Caco-2 (cell line): ENCODE measurements at regions not wholly inside any gene's neighbourhood (a gene's known extent, or its start where the extent isn't known, plus 50 kb on each side); places are given as distances from the start of the nearest gene placed in this dataset.

Experiments
- BruUV-seq: library from RNA; stranded (reverse); fragments of 400-500 nt; replicated peaks from 2 replicates; lab custom pipeline; 2021; lab: Mats Ljungman, UMichigan
- CTCF ChIA-PET: fragments of 300-600 bp; sonication (Branson Sonifier 250); formaldehyde crosslinking; loops from one replicate; lab custom pipeline; 2022; ENCODE audit warnings: antibody characterized with exemption; lab: Charles Lee
- POLR2A ChIA-PET: fragments of 300-600 bp; sonication (Branson Sonifier 250); formaldehyde crosslinking; loops from one replicate; lab custom pipeline; 2022; ENCODE audit warnings: antibody characterized with exemption; lab: Charles Lee
- DNase-seq, 2 experiments: peaks; one replicate each; pipeline versions ENCODE4 v3.0.0 to v3.0.0-alpha.2; 2020 to 2022
- H3K27me3 ChIP-seq: replicated peaks from 2 replicates; pipeline ENCODE4 v1.6.0; 2011; ENCODE audit warnings: low read length; ENCODE audit not compliant: control insufficient read depth, insufficient read depth
- H3K36me3 ChIP-seq: 2 replicates; pipeline ENCODE4 v1.5.1; 2011; ENCODE audit warnings: low read length; ENCODE audit not compliant: control insufficient read depth, insufficient read depth
- H3K4me1 ChIP-seq: fragments of 250-450 bp; sonication (Bioruptor Pico); 2 replicates; pipeline ENCODE4 v1.5.1; 2020; ENCODE audit warnings: mild to moderate bottlenecking
- H3K4me3 ChIP-seq: 2 replicates; pipeline ENCODE4 v1.5.1; 2011; ENCODE audit warnings: low read depth, mild to moderate bottlenecking, control low read depth, low read length
- H3K9me3 ChIP-seq: fragments of 250-450 bp; sonication (Bioruptor Pico); 2 replicates; pipeline ENCODE4 v1.5.1; 2020; ENCODE audit warnings: mild to moderate bottlenecking, moderate library complexity
- H3K27ac Mint-ChIP-seq: one replicate; pipeline ENCODE4 v1.8.0; 2022; ENCODE audit warnings: mixed read lengths; ENCODE audit not compliant: unreplicated experiment
- H3K27me3 Mint-ChIP-seq: one replicate; pipeline ENCODE4 v1.8.0; 2022; ENCODE audit warnings: mixed read lengths; ENCODE audit not compliant: insufficient read depth, unreplicated experiment
- H3K36me3 Mint-ChIP-seq: one replicate; pipeline ENCODE4 v1.8.0; 2022; ENCODE audit warnings: mild to moderate bottlenecking, mixed read lengths; ENCODE audit not compliant: insufficient read depth, unreplicated experiment
- H3K4me1 Mint-ChIP-seq: one replicate; pipeline ENCODE4 v1.8.0; 2022; ENCODE audit warnings: low read depth, mixed read lengths; ENCODE audit not compliant: unreplicated experiment
- H3K4me3 Mint-ChIP-seq: one replicate; pipeline ENCODE4 v1.8.0; 2022; ENCODE audit warnings: mild to moderate bottlenecking, moderate library complexity, mixed read lengths; ENCODE audit not compliant: unreplicated experiment
- H3K9me3 Mint-ChIP-seq: one replicate; pipeline ENCODE4 v1.8.0; 2022; ENCODE audit warnings: mixed read lengths; ENCODE audit not compliant: unreplicated experiment
- intact Hi-C: fragments of 100-400 bp; cut with micrococcal nuclease; formaldehyde crosslinking; loops from one replicate; pipeline ENCODE4 v1.10.0; 2022; ENCODE audit not compliant: unreplicated experiment
- TF ChIP-seq, protein P1 (sequence below), 2 experiments: fragments of 200-600 bp in 1 of 2; IDR thresholded peaks; 1 replicate in 1 of 2; 2 replicates in 1 of 2; pipeline versions ENCODE4 v1.5.1 to v1.8.0; 2011 to 2022; ENCODE audit warnings: antibody characterized with exemption in 1 of 2, control low read depth in 1 of 2, inconsistent platforms in 1 of 2, low read depth in 1 of 2, low read length in 1 of 2, mild to moderate bottlenecking in 1 of 2, moderate library complexity in 1 of 2; ENCODE audit not compliant: insufficient read depth in 1 of 2, severe bottlenecking in 1 of 2, unreplicated experiment in 1 of 2

DNA sequence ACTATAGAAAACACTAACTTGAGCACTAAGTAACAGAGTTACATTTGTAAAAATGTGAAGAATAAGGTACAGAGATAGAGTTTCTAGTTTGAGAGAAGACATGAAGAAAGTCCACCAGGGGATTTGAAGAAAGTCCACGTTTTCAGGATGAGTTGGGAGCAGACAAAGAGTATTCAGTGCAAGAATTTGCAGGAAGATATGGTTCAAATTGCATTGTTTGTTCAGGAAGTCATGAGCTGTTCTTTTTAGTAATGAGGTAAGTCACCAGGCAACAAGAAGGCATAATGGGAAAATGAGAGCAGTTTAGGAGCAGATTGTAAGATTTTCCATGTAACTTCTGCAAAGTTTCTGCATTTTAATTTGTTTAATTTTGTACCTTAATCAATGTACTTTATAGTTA is 618.0 kb downstream of the DACH1 start:
- POLR2A ChIA-PET: no interaction called here
- H3K27ac Mint-ChIP-seq: no peak overlapping the region
- no peak for DNase-seq
- H3K27me3 Mint-ChIP-seq: no peaks in the 10 kb centered on the region
- intact Hi-C loops: no loop called here
- H3K9me3 Mint-ChIP-seq: no peaks in the 10 kb centered on the region
- no peaks in the 10 kb centered on the region for H3K36me3 Mint-ChIP-seq
- Histone ChIP-seq H3K4me3 (no peak overlapping the region), H3K27me3 (no peaks in the 10 kb centered on the region), H3K36me3 (no peaks in the 10 kb centered on the region), H3K4me1 (no peaks in the 10 kb centered on the region), H3K9me3 (no peaks in the 10 kb centered on the region)
- no peaks in the 10 kb centered on the region for H3K4me1 Mint-ChIP-seq
- CTCF ChIA-PET: no interaction called here
- no TSS peak for BruUV-seq
- TF ChIP-seq, protein P1, sequence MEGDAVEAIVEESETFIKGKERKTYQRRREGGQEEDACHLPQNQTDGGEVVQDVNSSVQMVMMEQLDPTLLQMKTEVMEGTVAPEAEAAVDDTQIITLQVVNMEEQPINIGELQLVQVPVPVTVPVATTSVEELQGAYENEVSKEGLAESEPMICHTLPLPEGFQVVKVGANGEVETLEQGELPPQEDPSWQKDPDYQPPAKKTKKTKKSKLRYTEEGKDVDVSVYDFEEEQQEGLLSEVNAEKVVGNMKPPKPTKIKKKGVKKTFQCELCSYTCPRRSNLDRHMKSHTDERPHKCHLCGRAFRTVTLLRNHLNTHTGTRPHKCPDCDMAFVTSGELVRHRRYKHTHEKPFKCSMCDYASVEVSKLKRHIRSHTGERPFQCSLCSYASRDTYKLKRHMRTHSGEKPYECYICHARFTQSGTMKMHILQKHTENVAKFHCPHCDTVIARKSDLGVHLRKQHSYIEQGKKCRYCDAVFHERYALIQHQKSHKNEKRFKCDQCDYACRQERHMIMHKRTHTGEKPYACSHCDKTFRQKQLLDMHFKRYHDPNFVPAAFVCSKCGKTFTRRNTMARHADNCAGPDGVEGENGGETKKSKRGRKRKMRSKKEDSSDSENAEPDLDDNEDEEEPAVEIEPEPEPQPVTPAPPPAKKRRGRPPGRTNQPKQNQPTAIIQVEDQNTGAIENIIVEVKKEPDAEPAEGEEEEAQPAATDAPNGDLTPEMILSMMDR (IDR thresholded peaks at IDR 0.05; ENCODE audit: insufficient read depth in 1 of 2, low read depth in 1 of 2, low read length in 1 of 2, severe bottlenecking in 1 of 2, unreplicated experiment in 1 of 2): no peak
- H3K4me3 Mint-ChIP-seq: no peak overlapping the region

DNA sequence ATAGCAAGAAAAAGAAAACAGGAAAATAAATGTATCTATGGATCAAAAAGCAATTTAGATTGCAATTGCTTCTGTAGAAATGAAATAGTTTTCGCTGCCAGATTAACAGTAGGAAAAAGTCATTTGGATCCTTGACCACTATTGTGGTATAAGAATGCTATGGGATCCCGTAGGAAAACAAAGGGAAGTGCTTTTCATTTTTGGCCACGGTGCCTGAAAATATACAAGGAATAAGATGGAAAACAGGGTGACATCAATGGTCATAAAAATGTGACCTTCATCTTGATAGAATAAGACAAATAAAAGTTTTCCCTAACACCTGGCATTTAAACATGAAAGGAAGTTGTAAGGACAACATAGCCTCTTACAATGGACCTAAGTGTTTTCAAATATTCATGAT is 622.8 kb downstream of the DACH1 start:
- H3K27ac Mint-ChIP-seq: no peak overlapping the region
- no peaks in the 10 kb centered on the region for H3K36me3 ChIP-seq
- no peak for DNase-seq
- intact Hi-C loops: no loop called here
- no peak overlapping the region for H3K4me3 ChIP-seq
- H3K36me3 Mint-ChIP-seq: no peaks in the 10 kb centered on the region
- no TSS peak for BruUV-seq
- no peak overlapping the region for H3K4me3 Mint-ChIP-seq
- no peaks in the 10 kb centered on the region for H3K27me3 Mint-ChIP-seq
- ChIA-PET POLR2A (no interaction called here), CTCF (no interaction called here)
- no peaks in the 10 kb centered on the region for H3K4me1 Mint-ChIP-seq
- H3K9me3 ChIP-seq: no peaks in the 10 kb centered on the region
- TF ChIP-seq, protein P1 (IDR thresholded peaks at IDR 0.05; ENCODE audit: insufficient read depth in 1 of 2, low read depth in 1 of 2, low read length in 1 of 2, severe bottlenecking in 1 of 2, unreplicated experiment in 1 of 2): no peak
- H3K4me1 ChIP-seq: no peaks in the 10 kb centered on the region
- no peaks in the 10 kb centered on the region for H3K9me3 Mint-ChIP-seq
- no peaks in the 10 kb centered on the region for H3K27me3 ChIP-seq

DNA sequence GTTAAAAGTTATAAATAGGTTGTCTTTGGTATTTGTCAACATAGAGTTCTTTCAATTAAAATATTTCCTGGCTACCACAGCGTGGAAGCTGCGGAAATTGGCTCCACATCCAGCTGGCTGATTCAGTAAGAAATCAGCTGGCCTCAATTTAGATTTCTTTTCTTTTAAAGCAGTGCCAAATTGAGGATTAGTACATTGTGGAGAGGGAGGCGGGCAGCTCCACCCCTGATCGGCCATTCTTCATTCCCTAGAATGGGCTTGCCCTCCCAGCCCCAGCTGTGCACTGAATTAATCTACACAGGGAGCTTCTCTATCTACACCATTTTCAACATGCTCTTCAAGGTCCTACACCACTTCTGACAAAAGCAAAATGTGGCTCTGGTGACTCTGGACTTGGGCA is 624.8 kb downstream of the DACH1 start:
- no peak overlapping the region for H3K4me3 ChIP-seq
- no peaks in the 10 kb centered on the region for H3K9me3 Mint-ChIP-seq
- CTCF ChIA-PET: interaction anchor here (0.6 kb wide), 1 partner anchor 1454 kb away, joined by 3 read pairs; no protein-coding TSS in a partner anchor
- H3K27me3 Mint-ChIP-seq: no peaks in the 10 kb centered on the region
- no peaks in the 10 kb centered on the region for H3K36me3 Mint-ChIP-seq
- H3K27ac Mint-ChIP-seq: no peak overlapping the region
- BruUV-seq: no TSS peak
- H3K36me3 ChIP-seq: no peaks in the 10 kb centered on the region
- H3K4me3 Mint-ChIP-seq: no peak overlapping the region
- H3K9me3 ChIP-seq: no peaks in the 10 kb centered on the region
- TF ChIP-seq, protein P1 (IDR thresholded peaks at IDR 0.05; ENCODE audit: insufficient read depth in 1 of 2, low read depth in 1 of 2, low read length in 1 of 2, severe bottlenecking in 1 of 2, unreplicated experiment in 1 of 2): no peak
- POLR2A ChIA-PET: no interaction called here
- no peak for DNase-seq
- H3K27me3 ChIP-seq: no peaks in the 10 kb centered on the region
- no peaks in the 10 kb centered on the region for H3K4me1 ChIP-seq
- H3K4me1 Mint-ChIP-seq: no peaks in the 10 kb centered on the region
- intact Hi-C loops: no loop called here
